Suprapubic skin (tissue), 3 donors: ENCODE measurements at regions not wholly inside any gene's neighbourhood (a gene's known extent, or its start where the extent isn't known, plus 50 kb on each side); places are given as distances from the start of the nearest gene placed in this dataset.

Source experiments
- CTCF ChIP-seq, 2 donors: fragments of 200-600 bp in 1 of 2; fragments of 450-650 bp in 1 of 2; sonication (generic) in 1 of 2; IDR thresholded peaks; one replicate each; pipeline ENCODE4 v1.5.1; 2016 to 2019; ENCODE audit warnings: antibody characterized with exemption in 2 of 2, mild to moderate bottlenecking in 1 of 2, moderate library complexity in 1 of 2
- EP300 ChIP-seq: sonication (generic); formaldehyde crosslinking; IDR thresholded peaks from one replicate; pipeline ENCODE4 v1.6.1; 2017; ENCODE audit warnings: antibody characterized with exemption

GRCh38 chr4:79682801-79683530 is 274.9 kb upstream of the GK2 start:
- TF ChIP-seq CTCF (IDR thresholded peaks at IDR 0.05): no peak
- TF ChIP-seq EP300: no peak
